Tibial artery (tissue), 4 donors: ENCODE measurements at regions not wholly inside any gene's neighbourhood (a gene's known extent, or its start where the extent isn't known, plus 50 kb on each side); places are given as distances from the start of the nearest gene placed in this dataset.

Experiments
- DNase-seq, 2 donors: peaks; one replicate each; pipeline ENCODE4 v3.0.0-alpha.2; 2019
- H3K27ac ChIP-seq, 2 donors: fragments of 200-600 bp; sonication (generic) in 1 of 2; 1 replicate in 1 of 2; 2 replicates in 1 of 2; pipeline ENCODE4 v1.5.1; 2018 to 2019; ENCODE audit warnings: mild to moderate bottlenecking in 1 of 2
- H3K27me3 ChIP-seq, 2 donors: fragments of 200-600 bp; sonication (generic) in 1 of 2; one replicate each; pipeline versions ENCODE4 v1.5.1 to v1.6.0; 2016 to 2019
- H3K36me3 ChIP-seq, 3 donors: fragments of 200-600 bp; sonication (generic) in 2 of 3; one replicate each; pipeline ENCODE4 v1.5.1; 2016 to 2019; ENCODE audit warnings: mild to moderate bottlenecking in 2 of 3
- H3K4me1 ChIP-seq, 4 donors: fragments of 200-600 bp; sonication (generic) in 2 of 4; 1 replicate in 3 of 4; 2 replicates in 1 of 4; pipeline ENCODE4 v1.5.1; 2016 to 2019
- H3K4me3 ChIP-seq, 2 donors: fragments of 200-600 bp; sonication (generic) in 1 of 2; 1 replicate in 1 of 2; 2 replicates in 1 of 2; pipeline ENCODE4 v1.5.1; 2018 to 2019; ENCODE audit warnings: mild to moderate bottlenecking in 2 of 2
- H3K9me3 ChIP-seq, 3 donors: fragments of 200-600 bp; sonication (generic) in 1 of 3; one replicate each; pipeline ENCODE4 v1.5.1; 2016 to 2019
- intact Hi-C: fragments of 100-400 bp; cut with DNase I; formaldehyde crosslinking; loops from one replicate; pipeline ENCODE4 v1.15.0; 2023; ENCODE audit warnings: low total_unique reads
- TF ChIP-seq, protein P1 (sequence below), 2 experiments: fragments of 200-600 bp in 1 of 2; fragments of 450-650 bp in 1 of 2; IDR thresholded peaks; one replicate each; pipeline ENCODE4 v1.5.1; 2017 to 2019; ENCODE audit warnings: antibody characterized with exemption in 2 of 2, mild to moderate bottlenecking in 1 of 2, moderate library complexity in 1 of 2

DNA sequence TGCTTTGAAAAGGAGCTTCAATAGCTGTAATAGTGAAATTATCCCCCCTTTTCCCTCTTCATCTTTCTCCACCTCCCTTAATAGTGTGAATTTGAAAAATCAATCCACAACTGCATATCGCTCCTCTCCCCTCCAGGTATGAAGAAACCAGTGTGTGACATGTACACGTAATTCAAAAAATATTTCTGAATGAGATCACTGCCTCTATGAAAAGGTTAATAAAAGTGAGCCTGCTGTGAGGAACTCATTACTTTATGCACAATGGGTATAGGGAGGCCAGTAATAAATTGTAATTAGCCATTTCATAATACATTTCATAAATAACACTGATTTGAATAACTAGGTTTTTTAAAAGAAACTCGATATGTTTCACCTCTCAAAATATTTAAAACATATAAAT, 209.0 kb upstream of the KYNU start:
- H3K9me3 ChIP-seq: no peaks in the 10 kb centered on the region
- H3K27ac ChIP-seq: no peak overlapping the region
- no peaks in the 10 kb centered on the region for H3K36me3 ChIP-seq
- no peak for DNase-seq
- no peak overlapping the region for H3K4me3 ChIP-seq
- intact Hi-C loops: no loop called here
- TF ChIP-seq, protein P1, sequence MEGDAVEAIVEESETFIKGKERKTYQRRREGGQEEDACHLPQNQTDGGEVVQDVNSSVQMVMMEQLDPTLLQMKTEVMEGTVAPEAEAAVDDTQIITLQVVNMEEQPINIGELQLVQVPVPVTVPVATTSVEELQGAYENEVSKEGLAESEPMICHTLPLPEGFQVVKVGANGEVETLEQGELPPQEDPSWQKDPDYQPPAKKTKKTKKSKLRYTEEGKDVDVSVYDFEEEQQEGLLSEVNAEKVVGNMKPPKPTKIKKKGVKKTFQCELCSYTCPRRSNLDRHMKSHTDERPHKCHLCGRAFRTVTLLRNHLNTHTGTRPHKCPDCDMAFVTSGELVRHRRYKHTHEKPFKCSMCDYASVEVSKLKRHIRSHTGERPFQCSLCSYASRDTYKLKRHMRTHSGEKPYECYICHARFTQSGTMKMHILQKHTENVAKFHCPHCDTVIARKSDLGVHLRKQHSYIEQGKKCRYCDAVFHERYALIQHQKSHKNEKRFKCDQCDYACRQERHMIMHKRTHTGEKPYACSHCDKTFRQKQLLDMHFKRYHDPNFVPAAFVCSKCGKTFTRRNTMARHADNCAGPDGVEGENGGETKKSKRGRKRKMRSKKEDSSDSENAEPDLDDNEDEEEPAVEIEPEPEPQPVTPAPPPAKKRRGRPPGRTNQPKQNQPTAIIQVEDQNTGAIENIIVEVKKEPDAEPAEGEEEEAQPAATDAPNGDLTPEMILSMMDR (IDR thresholded peaks at IDR 0.05): no peak
- no peaks in the 10 kb centered on the region for H3K4me1 ChIP-seq
- H3K27me3 ChIP-seq: no peaks in the 10 kb centered on the region

- no peaks in the 10 kb centered on the region for H3K27me3 ChIP-seq
- no peak overlapping the region for H3K27ac ChIP-seq
- DNase-seq: no peak
- no peak overlapping the region for H3K4me3 ChIP-seq
- no peaks in the 10 kb centered on the region for H3K9me3 ChIP-seq
- no peaks in the 10 kb centered on the region for H3K36me3 ChIP-seq
- no peaks in the 10 kb centered on the region for H3K4me1 ChIP-seq
- intact Hi-C loops: no loop called here
- TF ChIP-seq, protein P1 (IDR thresholded peaks at IDR 0.05): no peak
Measured at GRCh38 chr2:142665241-142665640, 212.2 kb upstream of the KYNU start.

DNA sequence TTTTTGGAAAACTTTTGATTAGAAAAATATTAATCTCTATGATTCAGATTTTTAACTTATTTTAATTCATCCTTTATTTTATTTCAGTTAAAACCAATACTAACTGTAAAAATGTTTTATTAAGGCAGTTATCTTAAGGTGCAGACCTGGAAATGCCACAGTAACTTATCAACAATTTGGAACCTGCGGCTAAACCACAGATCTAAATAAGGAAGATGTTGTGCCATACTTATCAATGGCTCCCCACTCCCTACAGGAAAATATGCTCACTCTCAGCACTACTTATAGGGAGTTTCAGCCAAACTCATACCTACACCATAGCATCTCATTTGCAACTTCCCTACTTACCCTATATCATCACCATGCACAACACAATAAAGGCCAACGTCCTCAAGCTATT, 226.9 kb upstream of the KYNU start:
- no peak for DNase-seq
- no peaks in the 10 kb centered on the region for H3K27me3 ChIP-seq
- no peaks in the 10 kb centered on the region for H3K36me3 ChIP-seq
- no peak overlapping the region for H3K27ac ChIP-seq
- no peaks in the 10 kb centered on the region for H3K9me3 ChIP-seq
- H3K4me3 ChIP-seq: no peak overlapping the region
- H3K4me1 ChIP-seq: no peaks in the 10 kb centered on the region
- intact Hi-C loops: no loop called here
- TF ChIP-seq, protein P1 (IDR thresholded peaks at IDR 0.05): no peak

- Histone ChIP-seq H3K9me3 (no peaks in the 10 kb centered on the region), H3K4me1 (no peaks in the 10 kb centered on the region), H3K4me3 (no peak overlapping the region), H3K36me3 (no peaks in the 10 kb centered on the region), H3K27me3 (no peaks in the 10 kb centered on the region), H3K27ac (no peak overlapping the region)
- no peak for DNase-seq
- TF ChIP-seq, protein P1 (IDR thresholded peaks at IDR 0.05): no peak
- intact Hi-C loops: no loop called here
Measured at GRCh38 chr2:142649581-142649980, 227.9 kb upstream of the KYNU start.

- H3K27ac ChIP-seq: no peak overlapping the region
- H3K36me3 ChIP-seq: no peaks in the 10 kb centered on the region
- H3K4me1 ChIP-seq: no peaks in the 10 kb centered on the region
- no peak overlapping the region for H3K4me3 ChIP-seq
- no peak for DNase-seq
- TF ChIP-seq, protein P1 (IDR thresholded peaks at IDR 0.05): no peak
- H3K9me3 ChIP-seq: no peaks in the 10 kb centered on the region
- intact Hi-C loops: no loop called here
- no peaks in the 10 kb centered on the region for H3K27me3 ChIP-seq
Measured at GRCh38 chr2:142642650-142643049, 234.8 kb upstream of the KYNU start.

DNA sequence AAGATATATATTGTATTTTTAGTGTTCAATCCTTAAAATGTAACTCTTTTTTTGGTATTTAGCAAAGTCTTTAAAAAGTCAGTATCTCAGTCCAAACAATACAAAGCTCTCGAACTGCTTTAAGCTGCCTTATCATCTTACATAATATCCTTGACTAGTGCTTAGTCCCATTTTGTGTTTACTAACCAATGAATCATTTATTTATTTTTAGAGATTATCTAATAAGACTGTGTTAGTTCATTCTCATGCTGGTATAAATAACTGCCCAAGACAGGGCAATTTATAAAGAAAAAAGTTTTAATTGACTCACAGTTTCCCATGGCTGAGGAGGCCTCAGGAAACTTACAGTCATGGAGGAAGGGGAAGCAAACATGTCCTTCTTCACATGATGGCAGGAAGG, 248.3 kb upstream of the KYNU start:
- TF ChIP-seq, protein P1 (IDR thresholded peaks at IDR 0.05): no peak
- Histone ChIP-seq H3K9me3 (no peaks in the 10 kb centered on the region), H3K27ac (no peak overlapping the region), H3K4me3 (no peak overlapping the region), H3K4me1 (no peaks in the 10 kb centered on the region), H3K36me3 (no peaks in the 10 kb centered on the region), H3K27me3 (no peaks in the 10 kb centered on the region)
- DNase-seq: no peak
- intact Hi-C loops: no loop called here
